ENCODE measurements at regions not wholly inside any gene's neighbourhood (a gene's known extent, or its start where the extent isn't known, plus 50 kb on each side); places are given as distances from the start of the nearest gene placed in this dataset.

DNA sequence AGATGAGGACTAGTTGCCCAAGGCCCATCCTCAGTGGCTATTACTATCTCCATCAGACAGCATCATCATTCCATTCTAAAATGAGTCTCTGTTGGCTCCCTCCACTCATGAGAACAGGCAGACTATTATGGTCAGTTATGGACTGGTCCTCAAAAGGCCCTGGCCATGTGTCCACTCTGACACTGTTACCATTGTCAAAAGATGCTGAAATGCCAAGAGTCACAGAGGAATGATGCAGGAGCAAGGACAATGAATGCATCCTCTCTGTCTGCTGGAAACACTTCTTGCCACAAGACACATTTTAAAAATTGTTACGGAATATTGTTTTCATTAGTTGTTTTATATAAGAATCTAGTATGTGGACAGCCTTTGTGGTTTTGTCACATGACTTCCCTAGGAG is 53.3 kb upstream of the STT3B start:
- no peak for DNase-seq (ENCODE audit: extremely low spot score)
- TF ChIP-seq, protein P1, sequence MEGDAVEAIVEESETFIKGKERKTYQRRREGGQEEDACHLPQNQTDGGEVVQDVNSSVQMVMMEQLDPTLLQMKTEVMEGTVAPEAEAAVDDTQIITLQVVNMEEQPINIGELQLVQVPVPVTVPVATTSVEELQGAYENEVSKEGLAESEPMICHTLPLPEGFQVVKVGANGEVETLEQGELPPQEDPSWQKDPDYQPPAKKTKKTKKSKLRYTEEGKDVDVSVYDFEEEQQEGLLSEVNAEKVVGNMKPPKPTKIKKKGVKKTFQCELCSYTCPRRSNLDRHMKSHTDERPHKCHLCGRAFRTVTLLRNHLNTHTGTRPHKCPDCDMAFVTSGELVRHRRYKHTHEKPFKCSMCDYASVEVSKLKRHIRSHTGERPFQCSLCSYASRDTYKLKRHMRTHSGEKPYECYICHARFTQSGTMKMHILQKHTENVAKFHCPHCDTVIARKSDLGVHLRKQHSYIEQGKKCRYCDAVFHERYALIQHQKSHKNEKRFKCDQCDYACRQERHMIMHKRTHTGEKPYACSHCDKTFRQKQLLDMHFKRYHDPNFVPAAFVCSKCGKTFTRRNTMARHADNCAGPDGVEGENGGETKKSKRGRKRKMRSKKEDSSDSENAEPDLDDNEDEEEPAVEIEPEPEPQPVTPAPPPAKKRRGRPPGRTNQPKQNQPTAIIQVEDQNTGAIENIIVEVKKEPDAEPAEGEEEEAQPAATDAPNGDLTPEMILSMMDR (IDR thresholded peaks at IDR 0.05; ENCODE audit: control extremely low read depth, extremely low read depth, low read depth, missing control alignments) = no peak
- CTCF ChIA-PET = interaction anchor here (1.0 to 1.7 kb wide), 4 partner anchors 13 to 30 kb away, joined by 3 to 9 read pairs (median 4); no protein-coding TSS in a partner anchor
- POLR2A ChIA-PET = no interaction called here

DNA sequence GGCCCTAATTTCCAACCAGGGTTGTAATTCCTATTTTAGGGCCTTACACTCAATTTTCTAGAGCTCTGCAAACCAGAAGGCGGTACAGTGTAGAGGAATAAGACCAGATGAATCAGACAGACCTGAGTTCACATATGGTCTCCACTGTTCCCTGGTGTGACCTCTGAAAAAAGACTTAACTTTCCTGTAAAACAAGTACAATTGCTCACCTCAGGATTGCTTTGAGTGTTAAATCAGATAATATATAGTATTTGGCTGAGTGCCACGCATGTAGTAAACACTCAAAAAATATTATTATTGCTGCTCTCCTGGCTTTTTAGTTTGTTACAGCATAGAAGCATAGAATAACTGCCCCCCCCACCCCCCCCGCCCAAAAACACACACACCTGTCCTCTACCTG is 51.0 kb upstream of the STT3B start:
- ChIA-PET CTCF (interaction anchor here (0.8 to 1.3 kb wide), 4 partner anchors 9 to 45 kb away, joined by 3 to 4 read pairs (median 4); no protein-coding TSS in a partner anchor), POLR2A (interaction anchor here (1.0 kb wide), 1 partner anchor 51 kb away, joined by 4 read pairs; the partner anchor contains the start of gene STT3B)
- no peak for DNase-seq (ENCODE audit: extremely low spot score)
- TF ChIP-seq, protein P1 (IDR thresholded peaks at IDR 0.05; ENCODE audit: control extremely low read depth, extremely low read depth, low read depth, missing control alignments) = no peak

DNA sequence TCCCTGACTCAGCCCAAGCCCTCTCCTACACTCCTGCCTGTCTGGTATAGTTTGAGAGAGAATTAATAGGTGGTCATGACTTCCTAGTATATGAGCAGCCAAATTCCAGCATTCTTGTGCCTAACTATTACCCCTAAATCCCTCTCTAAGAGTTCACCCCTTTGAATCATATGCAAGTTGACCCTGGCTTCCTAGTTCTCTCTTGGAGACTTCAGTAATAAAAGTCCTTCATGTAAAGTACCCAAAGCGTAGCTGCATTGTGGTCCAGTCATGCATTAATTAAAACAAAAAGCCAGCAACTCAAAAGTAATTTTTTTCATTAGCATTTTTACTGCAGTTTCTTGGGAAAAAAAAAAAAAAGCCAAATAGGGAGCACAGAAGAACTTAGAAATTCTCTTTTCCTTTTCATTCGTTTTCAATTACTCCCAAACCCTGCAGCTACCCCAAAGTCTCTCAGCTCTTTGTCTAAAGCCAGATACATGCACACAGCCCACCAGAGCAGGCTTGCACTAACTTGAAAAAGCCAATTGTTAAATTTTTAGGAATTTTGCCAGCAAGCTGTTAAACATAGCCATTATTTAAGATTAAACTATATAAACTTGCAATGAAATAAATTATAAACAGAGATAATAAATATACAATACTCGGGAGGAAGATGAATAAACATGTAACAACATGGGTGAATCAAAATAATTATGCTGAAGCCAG is 50.1 kb upstream of the STT3B start:
- no peak for DNase-seq (ENCODE audit: extremely low spot score)
- ChIA-PET POLR2A (interaction anchor here (1.0 kb wide), 1 partner anchor 50 kb away, joined by 4 read pairs; the partner anchor contains the start of gene STT3B), CTCF (interaction anchor here (0.8 to 1.3 kb wide), 3 partner anchors 8 to 22 kb away, joined by 3 to 4 read pairs (median 4); no protein-coding TSS in a partner anchor)
- TF ChIP-seq, protein P1 (IDR thresholded peaks at IDR 0.05; ENCODE audit: control extremely low read depth, extremely low read depth, low read depth, missing control alignments) = no peak
